Esophagus squamous epithelium (tissue), 4 donors: ENCODE measurements at regions not wholly inside any gene's neighbourhood (a gene's known extent, or its start where the extent isn't known, plus 50 kb on each side); places are given as distances from the start of the nearest gene placed in this dataset.

Experiments used
- CTCF ChIP-seq, 6 experiments: fragments of 450-650 bp in 4 of 6; fragments of 200-600 bp in 2 of 6; sonication (generic) in 2 of 6; IDR thresholded peaks; one replicate each; pipeline ENCODE4 v1.5.1; 2016 to 2019; ENCODE audit warnings: antibody characterized with exemption in 6 of 6, mild to moderate bottlenecking in 4 of 6, moderate library complexity in 4 of 6
- POLR2A ChIP-seq, 4 donors: fragments of 450-650 bp; IDR thresholded peaks; one replicate each; pipeline ENCODE4 v1.6.1; 2017; ENCODE audit warnings: antibody characterized with exemption in 4 of 4, mild to moderate bottlenecking in 4 of 4, moderate library complexity in 3 of 4

GRCh38 chr2:51813247-51813646 is 781.3 kb upstream of the NRXN1 start:
- TF ChIP-seq CTCF (IDR thresholded peaks at IDR 0.05) (no peak), POLR2A (IDR thresholded peaks at IDR 0.05) (no peak)
